ES-I3 (cell line): ENCODE measurements at regions not wholly inside any gene's neighbourhood (a gene's known extent, or its start where the extent isn't known, plus 50 kb on each side); places are given as distances from the start of the nearest gene placed in this dataset.
"Not testable (repeated sequence)": the region's sequence is repeated elsewhere in the genome, so short reads cannot be mapped to it uniquely, and the experiment has no call there.

Source experiments
- H3K36me3 ChIP-seq: 2 replicates; pipeline ENCODE4 v1.6.1; 2013; ENCODE audit warnings: mild to moderate bottlenecking, low read length, control low read depth, moderate library complexity; ENCODE audit not compliant: insufficient read depth
- H3K4me1 ChIP-seq: 2 replicates; pipeline ENCODE4 v1.6.1; 2013; ENCODE audit warnings: mild to moderate bottlenecking, control low read depth, low read length; ENCODE audit not compliant: insufficient read depth
- H3K9ac ChIP-seq: 2 replicates; pipeline ENCODE4 v1.6.1; 2013; ENCODE audit warnings: low read depth, mild to moderate bottlenecking, low read length, moderate library complexity
- H3K9me3 ChIP-seq: 2 replicates; pipeline ENCODE4 v1.6.1; 2013; ENCODE audit warnings: mild to moderate bottlenecking, low read length, moderate library complexity; ENCODE audit not compliant: control insufficient read depth, insufficient read depth

- no peak overlapping the region for H3K9ac ChIP-seq
- H3K9me3 ChIP-seq = peaks cover 4% of the 10 kb centered on the region; the same call in 1 of the 2 replicates
- no peaks in the 10 kb centered on the region for H3K4me1 ChIP-seq
- H3K36me3 ChIP-seq = no peaks in the 10 kb centered on the region
These were observed 331.0 kb upstream of the IL12A start for GRCh38 chr3:159657629-159658028.

- Histone ChIP-seq H3K9me3 (peaks cover 4% of the 10 kb centered on the region; the same call in 1 of the 2 replicates), H3K9ac (no peak overlapping the region), H3K4me1 (no peaks in the 10 kb centered on the region), H3K36me3 (no peaks in the 10 kb centered on the region)
These were observed 328.3 kb upstream of the IL12A start for GRCh38 chr3:159660326-159660725.

- Histone ChIP-seq H3K9ac (no peak overlapping the region), H3K9me3 (peaks cover 4% of the 10 kb centered on the region; the same call in 1 of the 2 replicates), H3K4me1 (no peaks in the 10 kb centered on the region), H3K36me3 (no peaks in the 10 kb centered on the region)
These were observed 327.7 kb upstream of the IL12A start for GRCh38 chr3:159660901-159661300.

GRCh38 chr3:159662549-159662948 is 326.1 kb upstream of the IL12A start:
- Histone ChIP-seq H3K9ac (no peak overlapping the region), H3K36me3 (no peaks in the 10 kb centered on the region), H3K4me1 (no peaks in the 10 kb centered on the region), H3K9me3 (peaks cover 4% of the 10 kb centered on the region; the same call in 1 of the 2 replicates)

GRCh38 chr3:159664006-159664405 is 324.6 kb upstream of the IL12A start:
- H3K9me3 ChIP-seq = peaks cover 4% of the 10 kb centered on the region; the same call in 1 of the 2 replicates
- H3K4me1 ChIP-seq = no peaks in the 10 kb centered on the region
- no peak overlapping the region for H3K9ac ChIP-seq
- H3K36me3 ChIP-seq = no peaks in the 10 kb centered on the region

- H3K4me1 ChIP-seq = no peaks in the 10 kb centered on the region; the same call in 1 of the 2 replicates
- H3K9ac ChIP-seq = no peak overlapping the region
- no peaks in the 10 kb centered on the region for H3K36me3 ChIP-seq
- peaks cover 4% of the 10 kb centered on the region; the same call in 1 of the 2 replicates for H3K9me3 ChIP-seq
These were observed 324.0 kb upstream of the IL12A start for GRCh38 chr3:159664653-159665052.

GRCh38 chr3:159667261-159667660 is 321.4 kb upstream of the IL12A start:
- H3K9me3 ChIP-seq = peaks cover under 1% of the 10 kb centered on the region; the same call in 1 of the 2 replicates
- H3K9ac ChIP-seq = no peak overlapping the region
- no peaks in the 10 kb centered on the region; the same call in 1 of the 2 replicates for H3K4me1 ChIP-seq

GRCh38 chr3:159668461-159668860 is 320.2 kb upstream of the IL12A start:
- no peaks in the 10 kb centered on the region for H3K9me3 ChIP-seq
- no peak overlapping the region for H3K9ac ChIP-seq
- H3K36me3 ChIP-seq = no peaks in the 10 kb centered on the region
- H3K4me1 ChIP-seq = peaks cover 9% of the 10 kb centered on the region

More at GRCh38 chr3:159667261-159667660, 321.4 kb upstream of the IL12A start:
- H3K36me3 ChIP-seq = no peaks in the 10 kb centered on the region

GRCh38 chr3:159668990-159669476 is 319.6 kb upstream of the IL12A start:
- Histone ChIP-seq H3K9me3 (no peaks in the 10 kb centered on the region), H3K36me3 (no peaks in the 10 kb centered on the region), H3K9ac (no peak overlapping the region), H3K4me1 (peaks cover 9% of the 10 kb centered on the region)

GRCh38 chr3:159669766-159670165 is 318.9 kb upstream of the IL12A start:
- peaks cover 9% of the 10 kb centered on the region for H3K4me1 ChIP-seq
- no peaks in the 10 kb centered on the region for H3K9me3 ChIP-seq
- no peak overlapping the region for H3K9ac ChIP-seq
- no peaks in the 10 kb centered on the region for H3K36me3 ChIP-seq

- Histone ChIP-seq H3K36me3 (no peaks in the 10 kb centered on the region), H3K9me3 (no peaks in the 10 kb centered on the region)
These were observed 315.6 kb upstream of the IL12A start for GRCh38 chr3:159672728-159673688.

GRCh38 chr3:159674583-159674982 is 314.1 kb upstream of the IL12A start:
- Histone ChIP-seq H3K9me3 (no peaks in the 10 kb centered on the region), H3K36me3 (no peaks in the 10 kb centered on the region), H3K4me1 (peaks cover 9% of the 10 kb centered on the region), H3K9ac (no peak overlapping the region)

More at GRCh38 chr3:159672728-159673688, 315.6 kb upstream of the IL12A start:
- H3K9ac ChIP-seq = no peak overlapping the region
- H3K4me1 ChIP-seq = peaks cover 9% of the 10 kb centered on the region

- H3K4me1 ChIP-seq = peaks cover 9% of the 10 kb centered on the region
- no peak overlapping the region for H3K9ac ChIP-seq
- no peaks in the 10 kb centered on the region for H3K36me3 ChIP-seq
- no peaks in the 10 kb centered on the region for H3K9me3 ChIP-seq
These were observed 313.4 kb upstream of the IL12A start for GRCh38 chr3:159675285-159675684.

GRCh38 chr3:159679900-159680299 is 308.7 kb upstream of the IL12A start:
- Histone ChIP-seq H3K9me3 (peaks cover 4% of the 10 kb centered on the region; the same call in 1 of the 2 replicates), H3K4me1 (no peaks in the 10 kb centered on the region), H3K9ac (no peak overlapping the region), H3K36me3 (no peaks in the 10 kb centered on the region)

- H3K9ac ChIP-seq, H3K4me1 ChIP-seq, H3K9me3 ChIP-seq, H3K36me3 ChIP-seq: not testable (repeated sequence)
These were observed 306.9 kb upstream of the IL12A start for GRCh38 chr3:159681717-159682116.
